ENCODE measurements at regions not wholly inside any gene's neighbourhood (a gene's known extent, or its start where the extent isn't known, plus 50 kb on each side); places are given as distances from the start of the nearest gene placed in this dataset.

- no peak for TF ChIP-seq PML (IDR thresholded peaks at IDR 0.05; ENCODE audit: low read length)
Observed at GRCh38 chr4:15374656-15375055, 53.2 kb upstream of the C1QTNF7 start (continued).

- DNase-seq (ENCODE audit: low read depth, low spot score) (no peak), ATAC-seq (no peak), FAIRE-seq (no peak)
- ChIA-PET RAD21 (ENCODE audit: unreplicated experiment) (no interaction called here), CTCF (no interaction called here), SMC1A (ENCODE audit: uncharacterized antibody, unreplicated experiment) (no interaction called here), POLR2A (no interaction called here)
- in situ Hi-C loops (cut with MboI) (no loop called here), intact Hi-C loops (cut with micrococcal nuclease; ENCODE audit: unreplicated experiment) (no loop called here)
- Histone ChIP-seq H3K9me3 (replicated peaks; ENCODE audit: control insufficient read depth, insufficient read depth, low read length) (no peaks in the 10 kb centered on the region), H4K20me1 (ENCODE audit: control insufficient read depth, insufficient read depth) (no peaks in the 10 kb centered on the region), H3K4me2 (ENCODE audit: control insufficient read depth, insufficient read depth) (no peak overlapping the region), H3K36me3 (ENCODE audit: control insufficient read depth in 2 of 2, insufficient read depth in 2 of 2, low read length in 1 of 2) (no peaks in the 10 kb centered on the region), H3K79me2 (ENCODE audit: control insufficient read depth, insufficient read depth, low read length) (no peaks in the 10 kb centered on the region), H2AFZ (ENCODE audit: control insufficient read depth, low read depth, low read length) (no peak overlapping the region), H3K4me1 (ENCODE audit: control insufficient read depth, insufficient read depth, low read length) (no peaks in the 10 kb centered on the region), H3K27me3 (replicated peaks in 1 of 2; ENCODE audit: control insufficient read depth in 2 of 2, insufficient read depth in 2 of 2, low read length in 1 of 2) (no peaks in the 10 kb centered on the region), H3K4me3 (no peak overlapping the region), H3K27ac (ENCODE audit: control insufficient read depth, insufficient read depth) (no peak overlapping the region), H3K9ac (ENCODE audit: control insufficient read depth, insufficient read depth, low read length) (no peak overlapping the region)
- no TSS peak for BruUV-seq (replicated peaks)
- TF ChIP-seq MTA3 (IDR thresholded peaks at IDR 0.05; ENCODE audit: borderline replicate concordance, low read length) (no peak), NR2F1 (conservative IDR thresholded peaks at IDR 0.05) (no peak), CBFB (IDR thresholded peaks at IDR 0.05; ENCODE audit: low read depth) (no peak), MEF2A (IDR thresholded peaks at IDR 0.05; ENCODE audit: insufficient read depth, low read depth, low read length) (no peak), TCF3 (IDR thresholded peaks at IDR 0.05; ENCODE audit: borderline replicate concordance, insufficient read depth, low read depth, low read length) (no peak), IRF3 (IDR thresholded peaks at IDR 0.05) (no peak), PKNOX1 (IDR thresholded peaks at IDR 0.05) (no peak), RB1 (IDR thresholded peaks at IDR 0.05; ENCODE audit: borderline replicate concordance) (no peak)
- 36% methylated on average over 3 of the region's 3 CpGs for WGBS (ENCODE audit: insufficient coverage, insufficient replicate concordance, low lambda C conversion rate, missing lambda C conversion rate)
Observed at GRCh38 chr4:15375667-15376066, 52.2 kb upstream of the C1QTNF7 start.
